Mesothelial cell of epicardium (in vitro differentiated cells): ENCODE measurements at regions not wholly inside any gene's neighbourhood (a gene's known extent, or its start where the extent isn't known, plus 50 kb on each side); places are given as distances from the start of the nearest gene placed in this dataset.

ENCODE experiments used
- DNase-seq, 2 experiments: peaks; one replicate each; pipeline ENCODE4 v3.0.0; 2021; ENCODE audit warnings: low spot score in 2 of 2; ENCODE audit not compliant: unreplicated experiment in 2 of 2
- H3K27ac Mint-ChIP-seq: 2 replicates; pipeline ENCODE4 v1.8.0; 2021; ENCODE audit warnings: mixed read lengths
- H3K27me3 Mint-ChIP-seq: 2 replicates; pipeline ENCODE4 v1.8.0; 2021; ENCODE audit warnings: low read depth, mixed read lengths
- H3K36me3 Mint-ChIP-seq: 2 replicates; pipeline ENCODE4 v1.8.0; 2021; ENCODE audit warnings: mixed read lengths
- H3K4me1 Mint-ChIP-seq: 2 replicates; pipeline ENCODE4 v1.8.0; 2021; ENCODE audit warnings: mixed read lengths
- H3K4me3 Mint-ChIP-seq: 2 replicates; pipeline ENCODE4 v1.8.0; 2021; ENCODE audit warnings: mild to moderate bottlenecking, moderate library complexity, mixed read lengths
- H3K9me3 Mint-ChIP-seq: 2 replicates; pipeline ENCODE4 v1.8.0; 2021; ENCODE audit warnings: mixed read lengths
- TF ChIP-seq, protein P1 (sequence below): fragments of 200-600 bp; sonication (generic); IDR thresholded peaks from one replicate; pipeline ENCODE4 v1.5.0; 2021; ENCODE audit warnings: antibody characterized with exemption; ENCODE audit not compliant: unreplicated experiment

DNA sequence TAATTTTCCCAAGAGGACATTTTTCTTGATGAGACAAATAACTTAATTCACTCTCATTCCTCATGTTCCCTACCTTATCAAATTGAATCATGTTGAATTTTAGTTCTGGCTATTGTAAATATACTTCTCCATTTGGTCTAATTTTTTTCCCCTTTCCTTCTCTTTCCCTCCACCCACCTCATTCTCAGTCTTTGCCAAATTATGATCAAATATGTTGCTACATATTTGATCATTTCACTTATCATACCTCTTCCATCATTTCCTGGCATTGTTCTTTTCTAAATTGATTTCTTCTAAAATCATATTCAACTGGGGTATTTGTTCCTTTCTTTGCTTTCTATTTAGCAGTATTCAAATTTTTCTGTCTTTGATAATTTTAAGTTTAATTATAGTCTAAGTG lies 52.3 kb downstream of the HDGFL1 start:
- Mint-ChIP-seq H3K27ac (peak overlapping the region; percentile 77), H3K27me3 (no peaks in the 10 kb centered on the region), H3K4me1 (peaks cover 31% of the 10 kb centered on the region)

DNA sequence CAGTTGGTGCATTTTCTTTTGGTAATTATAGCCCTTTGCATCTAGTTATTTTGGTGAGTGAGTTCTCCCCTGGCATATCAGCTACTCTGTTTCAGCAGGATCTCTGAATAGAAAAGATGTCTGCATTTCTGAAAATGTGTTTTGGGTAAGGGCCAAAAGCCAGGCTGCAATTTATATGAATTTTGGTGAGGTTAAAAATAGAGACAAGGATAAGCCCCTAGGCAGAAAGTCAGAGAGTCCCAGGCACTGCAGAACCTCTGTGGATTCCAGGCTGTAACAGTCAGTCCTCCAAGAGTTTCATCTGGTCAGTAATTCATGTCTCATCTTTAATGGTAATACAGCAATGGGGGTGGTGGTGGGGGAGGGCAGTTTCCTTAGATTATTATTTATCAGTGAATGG lies 53.0 kb downstream of the HDGFL1 start:
- Mint-ChIP-seq H3K27me3 (no peaks in the 10 kb centered on the region), H3K4me1 (peaks cover 31% of the 10 kb centered on the region), H3K9me3 (peaks cover 24% of the 10 kb centered on the region), H3K36me3 (peaks cover 15% of the 10 kb centered on the region), H3K27ac (peak overlapping the region; percentile 59), H3K4me3 (no peak overlapping the region)
- no peak for DNase-seq
- TF ChIP-seq, protein P1, sequence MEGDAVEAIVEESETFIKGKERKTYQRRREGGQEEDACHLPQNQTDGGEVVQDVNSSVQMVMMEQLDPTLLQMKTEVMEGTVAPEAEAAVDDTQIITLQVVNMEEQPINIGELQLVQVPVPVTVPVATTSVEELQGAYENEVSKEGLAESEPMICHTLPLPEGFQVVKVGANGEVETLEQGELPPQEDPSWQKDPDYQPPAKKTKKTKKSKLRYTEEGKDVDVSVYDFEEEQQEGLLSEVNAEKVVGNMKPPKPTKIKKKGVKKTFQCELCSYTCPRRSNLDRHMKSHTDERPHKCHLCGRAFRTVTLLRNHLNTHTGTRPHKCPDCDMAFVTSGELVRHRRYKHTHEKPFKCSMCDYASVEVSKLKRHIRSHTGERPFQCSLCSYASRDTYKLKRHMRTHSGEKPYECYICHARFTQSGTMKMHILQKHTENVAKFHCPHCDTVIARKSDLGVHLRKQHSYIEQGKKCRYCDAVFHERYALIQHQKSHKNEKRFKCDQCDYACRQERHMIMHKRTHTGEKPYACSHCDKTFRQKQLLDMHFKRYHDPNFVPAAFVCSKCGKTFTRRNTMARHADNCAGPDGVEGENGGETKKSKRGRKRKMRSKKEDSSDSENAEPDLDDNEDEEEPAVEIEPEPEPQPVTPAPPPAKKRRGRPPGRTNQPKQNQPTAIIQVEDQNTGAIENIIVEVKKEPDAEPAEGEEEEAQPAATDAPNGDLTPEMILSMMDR, result no peak

More for the DNA sequence above, 52.3 kb downstream of the HDGFL1 start:
- no peak for DNase-seq
- no peak overlapping the region for H3K4me3 Mint-ChIP-seq
- H3K9me3 Mint-ChIP-seq, result peaks cover 20% of the 10 kb centered on the region
- TF ChIP-seq, protein P1, result no peak
- peaks cover 11% of the 10 kb centered on the region for H3K36me3 Mint-ChIP-seq

GRCh38 chr6:22622813-22623212 lies 53.4 kb downstream of the HDGFL1 start:
- Mint-ChIP-seq H3K9me3 (peaks cover 27% of the 10 kb centered on the region), H3K36me3 (peaks cover 19% of the 10 kb centered on the region), H3K4me3 (no peak overlapping the region), H3K4me1 (peaks cover 31% of the 10 kb centered on the region), H3K27ac (peak overlapping the region; percentile 59), H3K27me3 (no peaks in the 10 kb centered on the region)
- DNase-seq, result no peak
- TF ChIP-seq, protein P1, result no peak

DNA sequence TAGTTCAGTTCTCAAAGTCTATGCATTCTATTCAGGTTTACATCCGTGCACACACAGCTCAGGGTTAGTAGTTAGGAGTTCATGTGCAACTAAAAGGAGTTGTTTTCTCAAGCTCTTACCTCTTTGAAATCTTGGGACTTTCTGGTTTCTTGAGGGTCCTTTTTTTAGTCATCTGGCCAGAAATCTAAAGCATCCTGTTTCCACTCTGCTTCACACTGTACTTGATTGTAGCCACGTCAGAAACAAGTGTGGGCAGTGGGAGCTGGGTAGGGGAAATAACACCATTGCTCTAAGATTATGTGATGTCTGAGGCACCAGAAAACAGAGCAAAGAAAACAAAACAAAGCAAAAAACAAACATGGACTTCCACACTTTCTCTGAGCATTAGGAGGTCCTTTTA lies 58.3 kb downstream of the HDGFL1 start:
- DNase-seq, result no peak
- Mint-ChIP-seq H3K36me3 (peaks cover 18% of the 10 kb centered on the region), H3K9me3 (peaks cover 18% of the 10 kb centered on the region), H3K4me3 (no peak overlapping the region), H3K27me3 (no peaks in the 10 kb centered on the region), H3K4me1 (peaks cover 54% of the 10 kb centered on the region), H3K27ac (no peak overlapping the region)
- TF ChIP-seq, protein P1, result no peak

GRCh38 chr6:22631091-22631490 lies 61.7 kb downstream of the HDGFL1 start:
- Mint-ChIP-seq H3K27ac (peak overlapping the region; percentile 88), H3K27me3 (no peaks in the 10 kb centered on the region), H3K9me3 (peaks cover 25% of the 10 kb centered on the region), H3K36me3 (peaks cover 16% of the 10 kb centered on the region), H3K4me3 (no peak overlapping the region), H3K4me1 (peaks cover 47% of the 10 kb centered on the region)
- no peak for DNase-seq
- TF ChIP-seq, protein P1, result no peak

GRCh38 chr6:22632581-22633145 lies 63.3 kb downstream of the HDGFL1 start:
- peak overlapping the region; percentile 64 for H3K27ac Mint-ChIP-seq
- no peak for DNase-seq
- TF ChIP-seq, protein P1, result no peak
- H3K27me3 Mint-ChIP-seq, result no peaks in the 10 kb centered on the region
- H3K9me3 Mint-ChIP-seq, result peaks cover 14% of the 10 kb centered on the region
- no peak overlapping the region for H3K4me3 Mint-ChIP-seq
- H3K36me3 Mint-ChIP-seq, result peaks cover 7% of the 10 kb centered on the region
- peaks cover 59% of the 10 kb centered on the region for H3K4me1 Mint-ChIP-seq
